HCT116 (cell line): ENCODE measurements at regions not wholly inside any gene's neighbourhood (a gene's known extent, or its start where the extent isn't known, plus 50 kb on each side); places are given as distances from the start of the nearest gene placed in this dataset.

Source experiments
- ATAC-seq: fragments of 200-7000 bp; cut with Tn5 transposase; 2 replicates; pipeline ENCODE4 v1.9.1; 2020; ENCODE audit warnings: mild to moderate bottlenecking, moderate library complexity
- BruUV-seq: library from RNA; stranded (reverse); fragments of 400-500 nt; replicated peaks from 2 replicates; lab custom pipeline; 2021; lab: Mats Ljungman, UMichigan
- CTCF ChIA-PET: fragments of 300-600 bp; sonication (Branson Sonifier 250); formaldehyde crosslinking; loops from one replicate; lab custom pipeline; 2021; ENCODE audit warnings: antibody characterized with exemption; lab: Charles Lee
- POLR2A ChIA-PET: fragments of 300-600, 350-600 bp; sonication (Branson Sonifier 250); formaldehyde crosslinking; loops from one replicate; lab custom pipeline; 2021; ENCODE audit warnings: antibody characterized with exemption; lab: Charles Lee
- RAD21 ChIA-PET, 2 experiments: fragments of 300-600 bp; sonication (Branson Sonifier 250); formaldehyde crosslinking; loops; one replicate each; lab custom pipeline; 2023; ENCODE audit warnings: low total read pairs in 2 of 2; ENCODE audit not compliant: uncharacterized antibody in 2 of 2, unreplicated experiment in 2 of 2, low non-redundant PET in 1 of 2; lab: Charles Lee
- DNase-seq: peaks from one replicate; pipeline ENCODE4 v3.0.0-alpha.2; 2010; ENCODE audit warnings: low read depth, low spot score
- H2AFZ ChIP-seq: fragments of 200-600 bp; shearing (Covaris generic), sonication (generic); 2 replicates; pipeline ENCODE4 v1.6.1; 2017; ENCODE audit warnings: low read depth, mixed run types, mixed read lengths, antibody characterized with exemption, low read length; ENCODE audit not compliant: poor library complexity, severe bottlenecking
- H3K27ac ChIP-seq: 2 replicates; pipeline ENCODE4 v1.5.1; 2012; ENCODE audit warnings: low read depth, low read length
- H3K27me3 ChIP-seq: fragments of 200-600 bp; sonication (generic); 2 replicates; pipeline ENCODE4 v1.6.1; 2016; ENCODE audit warnings: mixed run types, low read length, mixed read lengths; ENCODE audit not compliant: insufficient read depth
- H3K36me3 ChIP-seq, 2 experiments: fragments of 200-500 bp in 1 of 2; fragments of 200-600 bp in 1 of 2; sonication (Bioruptor generic) in 1 of 2; sonication (generic) in 1 of 2; 2 replicates each; pipeline versions ENCODE4 v1.5.1 to v1.6.1; 2014 to 2016; ENCODE audit warnings: low read length in 2 of 2, inconsistent platforms in 1 of 2, mixed read lengths in 1 of 2, mixed run types in 1 of 2; ENCODE audit not compliant: insufficient read depth in 2 of 2, control insufficient read depth in 1 of 2
- H3K4me1 ChIP-seq, 2 experiments: fragments of 200-600 bp in 1 of 2; sonication (generic) in 1 of 2; 2 replicates each; pipeline versions ENCODE4 v1.5.1 to v1.6.1; 2012 to 2017; ENCODE audit warnings: low read length in 2 of 2, inconsistent platforms in 1 of 2, mild to moderate bottlenecking in 1 of 2, mixed read lengths in 1 of 2, mixed run types in 1 of 2, moderate library complexity in 1 of 2; ENCODE audit not compliant: insufficient read depth in 2 of 2, control insufficient read depth in 1 of 2
- H3K4me2 ChIP-seq: fragments of 200-600 bp; sonication (generic); 2 replicates; pipeline ENCODE4 v1.6.1; 2017; ENCODE audit warnings: mixed run types, low read length, mixed read lengths
- H3K4me3 ChIP-seq, 2 experiments: fragments of 200-600 bp in 1 of 2; sonication (generic) in 1 of 2; replicated peaks in 1 of 2; 2 replicates each; pipeline ENCODE4 v1.5.1; 2011 to 2016; ENCODE audit warnings: low read length in 2 of 2, control low read depth in 1 of 2, low read depth in 1 of 2, mild to moderate bottlenecking in 1 of 2, mixed read lengths in 1 of 2, mixed run types in 1 of 2
- H3K79me2 ChIP-seq: fragments of 200-600 bp; sonication (generic); 2 replicates; pipeline ENCODE4 v1.6.1; 2017; ENCODE audit warnings: mild to moderate bottlenecking, mixed run types, low read length, moderate library complexity, mixed read lengths; ENCODE audit not compliant: insufficient read depth
- H3K9ac ChIP-seq: fragments of 200-600 bp; sonication (generic); 2 replicates; pipeline ENCODE4 v1.6.1; 2016; ENCODE audit warnings: low read length, mixed read lengths
- H3K9me2 ChIP-seq: fragments of 200-600 bp; sonication (generic), shearing (Covaris generic); 2 replicates; pipeline ENCODE4 v1.6.1; 2017; ENCODE audit warnings: mixed run types, mild to moderate bottlenecking, moderate library complexity; ENCODE audit not compliant: insufficient read depth
- H3K9me3 ChIP-seq, 2 experiments: fragments of 200-500 bp in 1 of 2; fragments of 200-600 bp in 1 of 2; sonication (Bioruptor generic) in 1 of 2; sonication (generic) in 1 of 2; 2 replicates each; pipeline ENCODE4 v1.6.1; 2014 to 2017; ENCODE audit warnings: low read length in 2 of 2, mixed read lengths in 2 of 2, inconsistent platforms in 1 of 2, low read depth in 1 of 2, mild to moderate bottlenecking in 1 of 2, mixed run types in 1 of 2, moderate library complexity in 1 of 2; ENCODE audit not compliant: control insufficient read depth in 1 of 2, insufficient read depth in 1 of 2
- H4K20me1 ChIP-seq: fragments of 200-600 bp; sonication (generic), shearing (Covaris generic); 2 replicates; pipeline ENCODE4 v1.6.1; 2017; ENCODE audit warnings: mixed run types, mild to moderate bottlenecking, moderate library complexity; ENCODE audit not compliant: insufficient read depth
- CBX3 ChIP-seq: IDR thresholded peaks from 2 replicates; pipeline ENCODE4 v1.6.1; 2012; ENCODE audit warnings: low read depth
- CEBPB ChIP-seq: IDR thresholded peaks from 2 replicates; pipeline ENCODE4 v1.6.1; 2012; ENCODE audit warnings: low read depth
- ELF1 ChIP-seq: IDR thresholded peaks from 2 replicates; pipeline ENCODE4 v1.6.1; 2012; ENCODE audit warnings: low read depth, borderline replicate concordance
- EZH2 ChIP-seq: fragments of 200-600 bp; sonication (generic); IDR thresholded peaks from 2 replicates; pipeline ENCODE4 v1.6.1; 2017; ENCODE audit warnings: antibody characterized with exemption, mixed run types
- EZH2phosphoT487 ChIP-seq: fragments of 200-600 bp; IDR thresholded peaks from 2 replicates; pipeline ENCODE4 v1.6.1; 2018; ENCODE audit warnings: antibody characterized with exemption, borderline replicate concordance
- JUND ChIP-seq: IDR thresholded peaks from 2 replicates; pipeline ENCODE4 v1.6.1; 2012
- POLR2AphosphoS5 ChIP-seq: IDR thresholded peaks from 2 replicates; pipeline ENCODE4 v1.6.1; 2011; ENCODE audit warnings: mild to moderate bottlenecking, low read depth, low read length, moderate library complexity
- RAD21 ChIP-seq: IDR thresholded peaks from 2 replicates; pipeline ENCODE4 v1.6.1; 2012; ENCODE audit warnings: low read depth, mild to moderate bottlenecking
- TCF7L2 ChIP-seq: IDR thresholded peaks from 2 replicates; pipeline ENCODE4 v1.7.0; 2011; ENCODE audit warnings: borderline replicate concordance, inconsistent platforms; ENCODE audit not compliant: insufficient read depth, insufficient read length; ENCODE audit errors: extremely low read depth
- YY1 ChIP-seq: IDR thresholded peaks from 2 replicates; pipeline ENCODE4 v1.6.1; 2011; ENCODE audit warnings: low read length, low read depth, moderate library complexity, mild to moderate bottlenecking; ENCODE audit not compliant: insufficient replicate concordance; ENCODE audit errors: extremely low read depth
- ZBTB33 ChIP-seq: IDR thresholded peaks from 2 replicates; pipeline ENCODE4 v1.6.1; 2011; ENCODE audit warnings: mild to moderate bottlenecking, low read length, moderate library complexity; ENCODE audit not compliant: insufficient replicate concordance; ENCODE audit errors: extremely low read depth
- ZFX ChIP-seq: fragments of 450-650 bp; IDR thresholded peaks from 2 replicates; pipeline ENCODE4 v1.6.1; 2017
- intact Hi-C: fragments of 100-400 bp; cut with micrococcal nuclease; formaldehyde crosslinking; loops from 2 replicates; pipeline ENCODE4 v1.10.0; 2022
- TF ChIP-seq, protein P1 (sequence below), 3 experiments: fragments of 200-600 bp in 1 of 3; sonication (generic) in 1 of 3; IDR thresholded peaks in 2 of 3; conservative IDR thresholded peaks in 1 of 3; 2 replicates each; pipeline ENCODE4 v1.5.1; 2012 to 2017; ENCODE audit warnings: low read depth in 2 of 3, low read length in 2 of 3, antibody characterized with exemption in 1 of 3, borderline replicate concordance in 1 of 3, control low read depth in 1 of 3, mild to moderate bottlenecking in 1 of 3, mixed read lengths in 1 of 3, mixed run types in 1 of 3, moderate library complexity in 1 of 3; ENCODE audit not compliant: insufficient read depth in 1 of 3
- TF ChIP-seq, protein P2 (sequence below): IDR thresholded peaks from 2 replicates; pipeline ENCODE4 v1.6.1; 2012

DNA sequence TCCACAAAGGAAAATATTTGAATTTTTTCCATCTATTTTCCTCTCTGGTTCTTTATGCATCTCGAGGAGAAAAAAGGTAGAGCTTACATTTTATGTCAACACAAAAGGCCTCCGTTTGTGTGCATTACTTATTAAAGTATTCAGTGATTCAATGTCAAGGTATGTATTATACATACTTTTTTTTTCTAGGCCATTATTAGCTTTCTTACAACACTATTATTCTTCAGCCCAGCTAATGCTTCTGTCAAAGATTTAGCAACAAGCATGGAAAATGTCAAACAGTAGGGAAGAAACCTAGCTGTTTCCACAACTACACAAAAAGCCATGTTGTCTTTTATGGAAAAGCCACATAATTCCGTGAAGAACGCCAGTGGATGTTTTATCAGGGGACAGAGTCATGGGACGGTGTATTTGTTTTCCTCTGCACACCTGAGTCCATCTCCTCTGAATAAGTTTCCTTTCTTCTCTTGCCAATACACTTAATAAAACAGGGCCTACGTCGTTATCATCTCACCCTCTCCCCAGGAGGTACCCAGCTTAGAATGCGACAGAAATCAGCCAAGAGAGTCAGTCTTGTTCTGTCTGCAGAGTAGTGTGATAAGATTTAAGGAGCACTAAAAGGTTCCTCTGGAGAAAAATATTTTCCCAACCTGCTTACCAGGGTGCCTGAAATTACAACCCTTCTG lies 209.7 kb upstream of the AUTS2 start:
- ChIA-PET RAD21 (no interaction called here), CTCF (no interaction called here)
- intact Hi-C loops: no loop called here
- DNase-seq: no peak
- no peak for ATAC-seq
- Histone ChIP-seq H3K9ac (no peak overlapping the region), H3K27ac (no peak overlapping the region), H3K9me2 (no peaks in the 10 kb centered on the region), H2AFZ (no peak overlapping the region), H3K4me3 (no peak overlapping the region), H3K27me3 (no peaks in the 10 kb centered on the region), H3K4me1 (no peaks in the 10 kb centered on the region), H3K36me3 (no peaks in the 10 kb centered on the region)
- BruUV-seq: no TSS peak
- TF ChIP-seq ZFX (no peak), EZH2 (no peak), ELF1 (no peak), CEBPB (no peak), YY1 (no peak), CBX3 (no peak), ZBTB33 (no peak), TCF7L2 (no peak), RAD21 (no peak), POLR2AphosphoS5 (no peak), JUND (no peak), EZH2phosphoT487 (no peak)
- TF ChIP-seq, protein P1, sequence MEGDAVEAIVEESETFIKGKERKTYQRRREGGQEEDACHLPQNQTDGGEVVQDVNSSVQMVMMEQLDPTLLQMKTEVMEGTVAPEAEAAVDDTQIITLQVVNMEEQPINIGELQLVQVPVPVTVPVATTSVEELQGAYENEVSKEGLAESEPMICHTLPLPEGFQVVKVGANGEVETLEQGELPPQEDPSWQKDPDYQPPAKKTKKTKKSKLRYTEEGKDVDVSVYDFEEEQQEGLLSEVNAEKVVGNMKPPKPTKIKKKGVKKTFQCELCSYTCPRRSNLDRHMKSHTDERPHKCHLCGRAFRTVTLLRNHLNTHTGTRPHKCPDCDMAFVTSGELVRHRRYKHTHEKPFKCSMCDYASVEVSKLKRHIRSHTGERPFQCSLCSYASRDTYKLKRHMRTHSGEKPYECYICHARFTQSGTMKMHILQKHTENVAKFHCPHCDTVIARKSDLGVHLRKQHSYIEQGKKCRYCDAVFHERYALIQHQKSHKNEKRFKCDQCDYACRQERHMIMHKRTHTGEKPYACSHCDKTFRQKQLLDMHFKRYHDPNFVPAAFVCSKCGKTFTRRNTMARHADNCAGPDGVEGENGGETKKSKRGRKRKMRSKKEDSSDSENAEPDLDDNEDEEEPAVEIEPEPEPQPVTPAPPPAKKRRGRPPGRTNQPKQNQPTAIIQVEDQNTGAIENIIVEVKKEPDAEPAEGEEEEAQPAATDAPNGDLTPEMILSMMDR (IDR thresholded peaks at IDR 0.05 in 2 of 3, conservative IDR thresholded peaks at IDR 0.05 in 1 of 3; ENCODE audit: borderline replicate concordance in 1 of 3, insufficient read depth in 1 of 3, low read depth in 2 of 3, low read length in 2 of 3): no peak
- TF ChIP-seq, protein P2, sequence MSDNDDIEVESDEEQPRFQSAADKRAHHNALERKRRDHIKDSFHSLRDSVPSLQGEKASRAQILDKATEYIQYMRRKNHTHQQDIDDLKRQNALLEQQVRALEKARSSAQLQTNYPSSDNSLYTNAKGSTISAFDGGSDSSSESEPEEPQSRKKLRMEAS: no peak
- TF ChIP-seq, all 23 proteins: peak for 0
- Histone ChIP-seq H3K9me3 (peaks cover 0 to 14% of the 10 kb centered on the region in 2 experiments; a peak in 2 of 4 replicates), H3K4me2 (no peak overlapping the region), H3K79me2 (no peaks in the 10 kb centered on the region), H4K20me1 (no peaks in the 10 kb centered on the region)
- POLR2A ChIA-PET: no interaction called here
